ENCODE measurements at regions not wholly inside any gene's neighbourhood (a gene's known extent, or its start where the extent isn't known, plus 50 kb on each side); places are given as distances from the start of the nearest gene placed in this dataset.

- Histone ChIP-seq H3K4me1 (ENCODE audit: control insufficient read depth in 1 of 2, insufficient read depth in 2 of 2, low read length in 2 of 2) (peaks cover 0 to 14% of the 10 kb centered on the region in 2 experiments; a peak in 2 of 4 replicates), H3K4me2 (ENCODE audit: low read length) (no peak overlapping the region), H3K9me2 (ENCODE audit: insufficient read depth) (no peaks in the 10 kb centered on the region), H3K79me2 (ENCODE audit: insufficient read depth, low read length) (no peaks in the 10 kb centered on the region), H2AFZ (ENCODE audit: low read depth, low read length, poor library complexity, severe bottlenecking) (no peak overlapping the region), H4K20me1 (ENCODE audit: insufficient read depth) (no peaks in the 10 kb centered on the region), H3K4me3 (replicated peaks in 1 of 2; ENCODE audit: low read depth in 1 of 2, low read length in 2 of 2) (no peak overlapping the region), H3K9ac (ENCODE audit: low read length) (no peak overlapping the region), H3K36me3 (ENCODE audit: control insufficient read depth in 1 of 2, insufficient read depth in 2 of 2, low read length in 2 of 2) (no peaks in the 10 kb centered on the region), H3K9me3 (ENCODE audit: control insufficient read depth in 1 of 2, insufficient read depth in 1 of 2, low read depth in 1 of 2, low read length in 2 of 2) (no peaks in the 10 kb centered on the region), H3K27me3 (ENCODE audit: insufficient read depth, low read length) (no peaks in the 10 kb centered on the region), H3K27ac (ENCODE audit: low read depth, low read length) (no peak overlapping the region)
- RAD21 ChIA-PET (ENCODE audit: low non-redundant PET in 1 of 2, low total read pairs in 2 of 2, uncharacterized antibody in 2 of 2, unreplicated experiment in 2 of 2), result no interaction called here
- POLR2A ChIA-PET, result no interaction called here
- ATAC-seq (no peak), DNase-seq (ENCODE audit: low read depth, low spot score) (no peak)
- intact Hi-C loops (cut with micrococcal nuclease), result no loop called here
- TF ChIP-seq SP1 (IDR thresholded peaks at IDR 0.05; ENCODE audit: low read depth) (no peak), SIN3A (IDR thresholded peaks at IDR 0.05; ENCODE audit: low read depth) (no peak), SRF (IDR thresholded peaks at IDR 0.05; ENCODE audit: low read depth) (no peak), ZNF274 (IDR thresholded peaks at IDR 0.05; ENCODE audit: low read depth, low read length) (no peak), EZH2 (IDR thresholded peaks at IDR 0.05) (no peak), POLR2A (IDR thresholded peaks at IDR 0.05; ENCODE audit: borderline replicate concordance, extremely low read depth, insufficient read depth, insufficient read length) (no peak), CEBPB (IDR thresholded peaks at IDR 0.05; ENCODE audit: low read depth) (no peak), JUND (IDR thresholded peaks at IDR 0.05) (no peak), ATF3 (IDR thresholded peaks at IDR 0.05) (no peak)
- TF ChIP-seq, protein P1, sequence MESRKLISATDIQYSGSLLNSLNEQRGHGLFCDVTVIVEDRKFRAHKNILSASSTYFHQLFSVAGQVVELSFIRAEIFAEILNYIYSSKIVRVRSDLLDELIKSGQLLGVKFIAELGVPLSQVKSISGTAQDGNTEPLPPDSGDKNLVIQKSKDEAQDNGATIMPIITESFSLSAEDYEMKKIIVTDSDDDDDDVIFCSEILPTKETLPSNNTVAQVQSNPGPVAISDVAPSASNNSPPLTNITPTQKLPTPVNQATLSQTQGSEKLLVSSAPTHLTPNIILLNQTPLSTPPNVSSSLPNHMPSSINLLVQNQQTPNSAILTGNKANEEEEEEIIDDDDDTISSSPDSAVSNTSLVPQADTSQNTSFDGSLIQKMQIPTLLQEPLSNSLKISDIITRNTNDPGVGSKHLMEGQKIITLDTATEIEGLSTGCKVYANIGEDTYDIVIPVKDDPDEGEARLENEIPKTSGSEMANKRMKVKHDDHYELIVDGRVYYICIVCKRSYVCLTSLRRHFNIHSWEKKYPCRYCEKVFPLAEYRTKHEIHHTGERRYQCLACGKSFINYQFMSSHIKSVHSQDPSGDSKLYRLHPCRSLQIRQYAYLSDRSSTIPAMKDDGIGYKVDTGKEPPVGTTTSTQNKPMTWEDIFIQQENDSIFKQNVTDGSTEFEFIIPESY (IDR thresholded peaks at IDR 0.05; ENCODE audit: extremely low read depth, insufficient replicate concordance, low read length), result no peak
- BruUV-seq (replicated peaks), result no TSS peak
- CTCF ChIA-PET, result no interaction called here
Observed at GRCh38 chr7:16933296-16934279, 51.8 kb upstream of the AGR3 start.

All from HCT116 (cell line).